RWPE1 (cell line): ENCODE measurements at regions not wholly inside any gene's neighbourhood (a gene's known extent, or its start where the extent isn't known, plus 50 kb on each side); places are given as distances from the start of the nearest gene placed in this dataset.

Source experiments
- CTCF ChIA-PET: fragments of 350-600 bp; sonication (Branson Sonifier 250); formaldehyde crosslinking; extraction: SDS; loops from one replicate; lab custom pipeline; 2021; lab: Yijun Ruan, JAX
- POLR2A ChIA-PET: fragments of 400-600 bp; formaldehyde crosslinking; extraction: SDS; loops from one replicate; lab custom pipeline; 2020; ENCODE audit warnings: antibody characterized with exemption; ENCODE audit not compliant: low non-redundant PET; lab: Yijun Ruan, JAX
- DNase-seq: peaks from one replicate; pipeline ENCODE4 v3.0.0; 2012; ENCODE audit warnings: low spot score
- H3K27ac ChIP-seq: fragments of 450-650 bp; 2 replicates; pipeline ENCODE4 v1.5.1; 2017
- CTCF ChIP-seq: fragments of 450-650 bp; conservative IDR thresholded peaks from 2 replicates; pipeline ENCODE4 v1.5.1; 2017; ENCODE audit warnings: low read depth, mild to moderate bottlenecking

- ChIA-PET POLR2A (no interaction called here), CTCF (no interaction called here)
- no peak for DNase-seq
- H3K27ac ChIP-seq: no peak overlapping the region
- no peak for TF ChIP-seq CTCF
Observed at GRCh38 chr2:103512442-103512841, 750.6 kb downstream of the TMEM182 start.

GRCh38 chr2:103520547-103520946 lies 758.7 kb downstream of the TMEM182 start:
- TF ChIP-seq CTCF: no peak
- ChIA-PET CTCF (no interaction called here), POLR2A (no interaction called here)
- H3K27ac ChIP-seq: no peak overlapping the region
- no peak for DNase-seq

GRCh38 chr2:103525756-103526155 lies 763.9 kb downstream of the TMEM182 start:
- POLR2A ChIA-PET: no interaction called here
- no peak for TF ChIP-seq CTCF
- CTCF ChIA-PET: no interaction called here
- peak; percentile 0 for DNase-seq
- no peak overlapping the region for H3K27ac ChIP-seq

GRCh38 chr2:103526757-103527156 lies 764.9 kb downstream of the TMEM182 start:
- H3K27ac ChIP-seq: no peak overlapping the region
- TF ChIP-seq CTCF: no peak
- ChIA-PET CTCF (no interaction called here), POLR2A (no interaction called here)
- DNase-seq: no peak

- no peak for DNase-seq
- H3K27ac ChIP-seq: no peak overlapping the region
- no peak for TF ChIP-seq CTCF
- POLR2A ChIA-PET: no interaction called here
- CTCF ChIA-PET: interaction anchor here (0.6 to 0.8 kb wide), 2 partner anchors 72 to 190 kb away, joined by 3 to 4 read pairs; no protein-coding TSS in a partner anchor
Observed at GRCh38 chr2:103527278-103527677, 765.4 kb downstream of the TMEM182 start.

GRCh38 chr2:103529798-103530502 lies 768.1 kb downstream of the TMEM182 start:
- ChIA-PET CTCF (no interaction called here), POLR2A (no interaction called here)
- H3K27ac ChIP-seq: no peak overlapping the region
- TF ChIP-seq CTCF: no peak
- no peak for DNase-seq
